ENCODE measurements at regions not wholly inside any gene's neighbourhood (a gene's known extent, or its start where the extent isn't known, plus 50 kb on each side); places are given as distances from the start of the nearest gene placed in this dataset.

- no peak overlapping the region for H4K5ac ChIP-seq (ENCODE audit: low read depth, low read length)
- H3K4me2 ChIP-seq (ENCODE audit: low read depth, low read length) = no peak overlapping the region
- H2BK5ac ChIP-seq (ENCODE audit: low read depth, low read length, poor library complexity, severe bottlenecking) = no peak overlapping the region
- CTCF ChIA-PET = no interaction called here
- no peak overlapping the region for H2AK5ac ChIP-seq (ENCODE audit: low read depth, low read length)
- BruUV-seq (replicated peaks) = no TSS peak
- no peaks in the 10 kb centered on the region for H3K9me3 ChIP-seq (ENCODE audit: control insufficient read depth, insufficient read depth, low read length)
- no peak overlapping the region for H2BK15ac ChIP-seq (ENCODE audit: low read depth, low read length)
- H2BK20ac ChIP-seq (ENCODE audit: low read depth, low read length) = no peak overlapping the region
- H2AK9ac ChIP-seq (replicated peaks; ENCODE audit: low read depth, low read length, poor library complexity) = no peak overlapping the region
- TF ChIP-seq, protein P1, sequence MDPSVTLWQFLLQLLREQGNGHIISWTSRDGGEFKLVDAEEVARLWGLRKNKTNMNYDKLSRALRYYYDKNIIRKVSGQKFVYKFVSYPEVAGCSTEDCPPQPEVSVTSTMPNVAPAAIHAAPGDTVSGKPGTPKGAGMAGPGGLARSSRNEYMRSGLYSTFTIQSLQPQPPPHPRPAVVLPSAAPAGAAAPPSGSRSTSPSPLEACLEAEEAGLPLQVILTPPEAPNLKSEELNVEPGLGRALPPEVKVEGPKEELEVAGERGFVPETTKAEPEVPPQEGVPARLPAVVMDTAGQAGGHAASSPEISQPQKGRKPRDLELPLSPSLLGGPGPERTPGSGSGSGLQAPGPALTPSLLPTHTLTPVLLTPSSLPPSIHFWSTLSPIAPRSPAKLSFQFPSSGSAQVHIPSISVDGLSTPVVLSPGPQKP (IDR thresholded peaks at IDR 0.05; ENCODE audit: borderline replicate concordance, low read depth, low read length) = no peak
- TF ChIP-seq MAFK (IDR thresholded peaks at IDR 0.05; ENCODE audit: low read depth, low read length) (no peak), NFE2L2 (IDR thresholded peaks at IDR 0.05; ENCODE audit: low read depth, low read length) (no peak), CTCF (conservative IDR thresholded peaks at IDR 0.05; ENCODE audit: low read depth, low read length) (no peak), RFX5 (IDR thresholded peaks at IDR 0.05; ENCODE audit: low read depth, low read length) (no peak), RCOR1 (IDR thresholded peaks at IDR 0.05; ENCODE audit: insufficient replicate concordance, low read length) (no peak)
- TF ChIP-seq, protein P2, sequence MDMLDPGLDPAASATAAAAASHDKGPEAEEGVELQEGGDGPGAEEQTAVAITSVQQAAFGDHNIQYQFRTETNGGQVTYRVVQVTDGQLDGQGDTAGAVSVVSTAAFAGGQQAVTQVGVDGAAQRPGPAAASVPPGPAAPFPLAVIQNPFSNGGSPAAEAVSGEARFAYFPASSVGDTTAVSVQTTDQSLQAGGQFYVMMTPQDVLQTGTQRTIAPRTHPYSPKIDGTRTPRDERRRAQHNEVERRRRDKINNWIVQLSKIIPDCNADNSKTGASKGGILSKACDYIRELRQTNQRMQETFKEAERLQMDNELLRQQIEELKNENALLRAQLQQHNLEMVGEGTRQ (IDR thresholded peaks at IDR 0.05; ENCODE audit: low read depth, low read length) = no peak
- intact Hi-C loops (cut with micrococcal nuclease) (no loop called here), dilution Hi-C loops (cut with HindIII; ENCODE audit: low sequenced_read_pairs, unreplicated experiment) (no loop called here), in situ Hi-C loops (cut with MboI; ENCODE audit: low sequenced_read_pairs) (no loop called here)
- H3K4me1 ChIP-seq (ENCODE audit: control insufficient read depth, insufficient read depth, low read length) = no peaks in the 10 kb centered on the region
- no peak overlapping the region for H3K4ac ChIP-seq (ENCODE audit: low read depth, low read length)
- H3K9ac ChIP-seq (ENCODE audit: low read depth, low read length) = no peak overlapping the region
- H4K20me1 ChIP-seq (ENCODE audit: insufficient read depth, low read length) = no peaks in the 10 kb centered on the region
- peaks cover 23% of the 10 kb centered on the region for H3K27me3 ChIP-seq (ENCODE audit: control insufficient read depth, insufficient read depth, low read length)
- H3K56ac ChIP-seq (ENCODE audit: extremely low read depth, insufficient read depth, low read length) = no peak overlapping the region
- 0% methylated on average over 1 of the region's 4 CpGs; no CpG with 5 or more reads in 1 of the 2 experiments for WGBS, 2 experiments (ENCODE audit: extremely low coverage in 2 of 2, insufficient read length in 1 of 2)
- DNase-seq (no peak), ATAC-seq (ENCODE audit: low read depth) (no peak)
- H2BK120ac ChIP-seq (ENCODE audit: low read depth, low read length) = no peak overlapping the region
- H3K18ac ChIP-seq (ENCODE audit: low read depth, low read length) = no peak overlapping the region
- H3K14ac ChIP-seq (replicated peaks; ENCODE audit: low read depth, low read length) = no peak overlapping the region
- H3K4me3 ChIP-seq (ENCODE audit: insufficient read depth, low read depth, low read length) = no peak overlapping the region
- H3K36me3 ChIP-seq (ENCODE audit: control insufficient read depth, insufficient read depth, low read length) = no peaks in the 10 kb centered on the region
- H3K27ac ChIP-seq (ENCODE audit: insufficient read depth, low read length) = no peak overlapping the region
- no peaks in the 10 kb centered on the region for H3K9me1 ChIP-seq (ENCODE audit: insufficient read depth, low read length)
- H3K79me1 ChIP-seq (ENCODE audit: low read depth in 1 of 2, low read length in 2 of 2) = no peaks in the 10 kb centered on the region
- POLR2A ChIA-PET (ENCODE audit: unreplicated experiment) = interaction anchor here (0.5 kb wide), 1 partner anchor 1134 kb away, joined by 4 read pairs; no protein-coding TSS in a partner anchor
- H2AFZ ChIP-seq (replicated peaks; ENCODE audit: low read length, poor library complexity) = no peak overlapping the region
- H4K91ac ChIP-seq (ENCODE audit: insufficient read depth, low read depth, low read length) = no peak overlapping the region
- H4K8ac ChIP-seq (ENCODE audit: low read depth in 2 of 2, low read length in 2 of 2) = no peak overlapping the region
- H3K23ac ChIP-seq (ENCODE audit: low read depth, low read length) = no peak overlapping the region
These were observed 133.6 kb upstream of the FMN2 start for GRCh38 chr1:239958063-239958462.

All from IMR-90 (cell line).